Activated naive CD4-positive, alpha-beta T cell treated with anti-CD3 and anti-CD28 coated beads, Interleukin-2, amount 50 U/mL, for 72 hours (primary cell): ENCODE measurements at regions not wholly inside any gene's neighbourhood (a gene's known extent, or its start where the extent isn't known, plus 50 kb on each side); places are given as distances from the start of the nearest gene placed in this dataset.

Experiments
- ATAC-seq, 2 donors: fragments of 150-1000 bp; cut with Tn5 transposase; 2 replicates each; pipeline ENCODE4 v1.10.0; 2021; ENCODE audit warnings: mild to moderate bottlenecking in 2 of 2, moderate library complexity in 2 of 2
- DNase-seq, 2 donors: peaks; one replicate each; pipeline ENCODE4 v3.0.0; 2021 to 2022; ENCODE audit warnings: low spot score in 2 of 2
- H3K27ac Mint-ChIP-seq, 2 donors: one replicate each; pipeline ENCODE4 v1.8.0; 2022; ENCODE audit warnings: mild to moderate bottlenecking in 2 of 2, mixed read lengths in 2 of 2
- H3K36me3 Mint-ChIP-seq, 2 donors: one replicate each; pipeline ENCODE4 v1.8.0; 2022; ENCODE audit warnings: mixed read lengths in 2 of 2
- H3K9me3 Mint-ChIP-seq, 2 donors: one replicate each; pipeline ENCODE4 v1.8.0; 2022; ENCODE audit warnings: mixed read lengths in 2 of 2

DNA sequence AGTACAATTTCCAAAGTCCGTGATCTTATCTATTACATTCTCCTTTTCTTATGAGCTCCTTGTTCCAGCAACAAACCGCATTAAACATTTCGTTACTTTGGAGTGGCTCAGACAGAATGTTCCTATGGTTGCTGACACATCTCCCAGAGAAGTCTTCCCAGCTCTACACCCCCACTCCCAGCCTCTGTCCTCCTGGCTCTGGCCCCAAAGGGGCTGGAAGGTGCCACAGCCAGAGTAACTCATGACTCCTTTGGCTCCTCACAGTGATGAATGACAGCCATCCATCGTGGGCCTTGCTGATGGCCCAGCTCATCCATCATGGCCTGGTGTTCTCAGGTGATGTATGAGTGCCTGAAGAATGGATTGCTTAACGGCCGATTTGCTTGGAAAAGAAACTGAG is 203.0 kb downstream of the DHX35 start:
- Mint-ChIP-seq H3K36me3 (no peaks in the 10 kb centered on the region), H3K9me3 (no peaks in the 10 kb centered on the region), H3K27ac (no peak overlapping the region)
- ATAC-seq (no peak), DNase-seq (no peak)

DNA sequence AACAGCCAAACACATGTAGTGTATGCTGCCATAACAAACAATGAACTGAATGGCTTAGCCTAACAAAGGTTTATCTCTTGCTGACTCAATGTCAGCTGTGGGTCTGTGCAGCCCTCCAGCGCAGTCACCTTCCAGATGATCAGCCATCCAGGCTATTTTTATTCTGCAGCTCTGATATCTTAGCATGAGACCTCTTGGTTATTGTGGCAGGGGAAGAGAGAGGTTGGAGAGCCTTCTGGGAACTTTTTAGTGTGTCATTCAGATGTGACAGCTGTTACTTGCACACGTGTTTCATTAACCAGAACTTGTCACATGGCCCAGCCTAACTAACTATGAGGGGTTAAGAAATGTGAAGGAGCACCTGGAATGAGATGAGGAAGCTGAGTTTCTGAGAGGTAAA is 202.5 kb downstream of the DHX35 start:
- H3K36me3 Mint-ChIP-seq = no peaks in the 10 kb centered on the region
- no peaks in the 10 kb centered on the region for H3K9me3 Mint-ChIP-seq

DNA sequence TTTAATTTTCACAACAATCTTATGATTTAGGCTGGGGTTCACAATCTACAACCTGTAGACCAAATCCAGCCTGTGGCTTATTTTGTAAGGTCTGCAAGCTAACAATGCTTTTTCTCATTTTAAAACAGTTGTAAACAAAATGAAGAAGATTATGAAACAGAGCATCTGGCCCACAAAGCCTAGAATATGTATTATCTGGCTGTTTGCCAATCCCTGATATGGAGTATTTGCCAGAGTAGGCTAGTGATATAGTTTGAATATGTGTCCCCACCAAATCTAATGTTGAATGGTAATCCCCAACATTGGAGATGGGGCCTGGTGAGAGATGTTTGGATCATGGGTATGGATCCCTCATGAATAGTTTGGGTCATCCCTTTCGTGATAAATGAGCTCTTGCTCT is 201.8 kb downstream of the DHX35 start:
- Mint-ChIP-seq H3K36me3 (no peaks in the 10 kb centered on the region), H3K27ac (no peak overlapping the region), H3K9me3 (no peaks in the 10 kb centered on the region)
- DNase-seq (no peak), ATAC-seq (no peak)

More for the DNA sequence above, 202.5 kb downstream of the DHX35 start:
- H3K27ac Mint-ChIP-seq = no peak overlapping the region
- DNase-seq (no peak), ATAC-seq (no peak)

DNA sequence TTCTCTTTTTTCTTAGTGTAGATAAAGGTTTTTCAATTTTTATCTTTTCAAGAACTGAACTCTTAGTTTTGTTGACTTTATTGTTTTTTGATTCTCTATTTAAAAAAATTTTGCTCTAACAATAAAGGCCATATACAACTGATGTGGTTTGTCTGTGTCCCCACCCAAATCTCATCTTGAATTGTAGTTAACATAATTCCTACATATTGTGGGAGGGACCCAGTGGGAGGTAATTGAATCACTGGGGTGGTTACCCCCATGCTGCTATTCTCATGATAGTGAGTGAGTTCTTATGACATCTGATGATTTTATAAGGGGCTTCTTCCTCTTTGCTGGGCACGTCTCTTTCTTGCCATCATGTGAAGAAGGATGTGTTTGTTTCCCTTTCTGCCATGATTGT is 199.8 kb downstream of the DHX35 start:
- no peak for ATAC-seq

DNA sequence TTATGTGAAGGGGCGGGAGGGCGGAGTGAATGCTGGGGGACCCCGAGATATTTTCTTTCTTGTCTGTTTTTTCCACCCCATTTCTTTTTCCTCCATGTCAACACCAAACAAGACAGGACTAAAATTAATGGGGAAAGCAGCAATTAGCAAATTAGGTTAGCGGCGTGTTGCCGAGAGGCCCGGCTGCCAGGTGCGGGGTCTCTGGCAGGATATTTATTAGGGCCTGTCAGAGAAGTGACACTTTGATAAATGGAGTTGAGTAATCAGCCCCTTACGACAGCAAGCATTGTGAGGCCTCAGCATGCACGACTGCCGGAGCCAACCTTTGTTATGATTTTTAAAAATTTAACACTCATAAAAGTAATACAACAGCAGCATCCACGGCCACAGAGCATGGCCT is 193.8 kb downstream of the DHX35 start:
- DNase-seq (no peak), ATAC-seq (no peak)
- no peaks in the 10 kb centered on the region for H3K36me3 Mint-ChIP-seq
- no peaks in the 10 kb centered on the region for H3K9me3 Mint-ChIP-seq
- H3K27ac Mint-ChIP-seq = no peak overlapping the region

More for the DNA sequence above, 199.8 kb downstream of the DHX35 start:
- H3K9me3 Mint-ChIP-seq = no peaks in the 10 kb centered on the region
- no peak overlapping the region for H3K27ac Mint-ChIP-seq
- DNase-seq = no peak
- H3K36me3 Mint-ChIP-seq = no peaks in the 10 kb centered on the region

DNA sequence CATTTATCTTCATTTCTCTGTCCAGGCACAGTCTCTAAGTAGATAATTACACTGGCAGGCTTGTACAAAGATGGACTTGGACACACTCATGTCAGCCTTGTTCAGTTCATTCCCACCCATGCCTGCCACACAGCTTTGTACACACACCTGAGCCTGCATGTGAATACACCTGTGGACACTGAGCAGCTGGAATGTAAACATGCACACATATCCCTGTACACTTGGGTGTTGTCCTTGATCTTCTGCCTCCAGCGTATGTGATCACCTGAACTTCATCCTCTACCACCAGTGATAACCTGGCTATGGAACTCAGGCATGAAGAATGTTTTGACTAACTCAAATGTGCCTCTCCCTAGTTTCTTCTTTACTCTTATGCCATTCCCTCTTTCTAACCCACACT is 190.6 kb downstream of the DHX35 start:
- H3K9me3 Mint-ChIP-seq = no peaks in the 10 kb centered on the region
- ATAC-seq (no peak), DNase-seq (no peak)
- no peaks in the 10 kb centered on the region for H3K36me3 Mint-ChIP-seq
- no peak overlapping the region for H3K27ac Mint-ChIP-seq

DNA sequence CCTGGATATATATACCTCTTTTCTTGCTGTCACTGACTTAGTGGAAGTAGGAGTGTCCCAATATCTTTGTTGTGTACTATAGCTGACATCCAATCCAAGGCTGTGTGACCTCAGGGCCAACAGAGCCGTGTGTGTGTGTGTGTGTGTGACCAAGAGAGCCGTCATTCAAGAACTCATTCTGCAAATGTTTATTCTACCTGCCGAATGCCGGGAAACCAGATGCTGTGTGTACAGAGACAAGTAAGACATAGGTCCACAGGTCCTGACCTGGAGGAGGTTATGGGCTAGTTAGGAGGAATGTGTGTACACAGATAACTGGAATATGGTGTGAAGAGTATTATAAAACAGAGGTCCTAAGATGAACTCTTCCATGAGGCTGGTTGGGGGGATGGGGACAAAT is 190.0 kb downstream of the DHX35 start:
- no peaks in the 10 kb centered on the region for H3K9me3 Mint-ChIP-seq
- no peak overlapping the region for H3K27ac Mint-ChIP-seq
- H3K36me3 Mint-ChIP-seq = no peaks in the 10 kb centered on the region
- no peak for ATAC-seq
- DNase-seq = no peak

DNA sequence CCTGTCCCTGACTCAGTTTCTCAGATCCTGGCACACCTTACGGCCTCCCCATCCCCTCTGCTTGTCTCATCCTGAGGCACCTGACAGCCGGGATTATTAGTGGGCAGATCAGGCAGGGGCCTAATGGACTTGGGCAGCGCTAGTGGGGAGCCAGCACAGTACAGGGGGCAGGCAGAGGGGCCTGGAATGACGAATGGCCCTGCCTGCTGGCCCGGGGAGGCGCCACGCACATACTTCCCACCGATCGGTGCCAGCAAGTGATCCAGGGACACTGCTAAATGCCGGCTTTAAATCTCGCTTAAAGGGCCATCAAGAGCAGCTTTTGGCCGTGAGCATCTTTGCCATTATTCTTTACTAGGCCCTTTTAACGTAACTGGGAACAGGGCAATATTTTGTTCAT is 188.4 kb downstream of the DHX35 start:
- no peak for DNase-seq
- Mint-ChIP-seq H3K27ac (no peak overlapping the region), H3K9me3 (no peaks in the 10 kb centered on the region), H3K36me3 (no peaks in the 10 kb centered on the region)
- ATAC-seq = no peak

DNA sequence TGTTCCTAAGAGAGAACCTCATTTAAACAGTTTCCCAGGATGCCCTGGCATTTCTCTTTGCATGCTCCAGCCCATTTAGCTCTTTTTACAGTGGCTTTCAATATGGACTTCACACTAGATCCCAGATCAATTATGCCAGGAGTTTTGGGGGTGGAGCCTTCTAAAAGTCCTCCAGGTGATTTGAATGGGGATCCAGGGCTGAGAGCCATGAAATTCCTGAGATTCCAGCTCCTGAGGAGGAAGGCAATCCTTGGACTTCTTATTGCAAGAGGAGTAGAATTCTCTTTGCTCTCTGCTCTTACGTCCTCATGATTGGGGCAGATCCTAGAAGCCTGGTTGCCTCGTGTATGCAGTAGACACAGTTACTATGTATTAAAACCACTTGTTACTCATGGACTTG is 184.2 kb downstream of the DHX35 start:
- Mint-ChIP-seq H3K36me3 (no peaks in the 10 kb centered on the region), H3K9me3 (no peaks in the 10 kb centered on the region), H3K27ac (no peak overlapping the region)
- ATAC-seq (no peak), DNase-seq (no peak)

DNA sequence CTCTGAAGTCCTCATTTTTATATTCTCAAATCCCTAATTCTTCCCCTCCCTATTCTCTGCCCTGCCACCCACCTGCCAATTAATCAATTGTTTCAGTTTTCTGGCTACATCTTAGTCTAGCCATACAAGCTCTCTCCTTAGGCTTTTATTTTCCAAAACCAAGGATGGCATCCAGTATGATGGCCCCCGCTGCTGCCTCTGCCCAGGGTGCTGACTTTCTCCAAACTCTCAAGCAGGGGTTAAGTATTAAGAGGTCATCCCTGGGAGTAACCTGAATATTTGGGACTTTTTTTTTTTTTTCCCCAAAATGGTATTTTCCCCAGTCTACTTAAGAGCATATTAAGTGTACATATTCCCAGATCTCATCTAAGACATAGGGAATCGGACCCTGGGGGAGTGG is 183.8 kb downstream of the DHX35 start:
- no peaks in the 10 kb centered on the region for H3K9me3 Mint-ChIP-seq
- no peak overlapping the region for H3K27ac Mint-ChIP-seq
- no peaks in the 10 kb centered on the region for H3K36me3 Mint-ChIP-seq
- no peak for DNase-seq
- ATAC-seq = no peak

DNA sequence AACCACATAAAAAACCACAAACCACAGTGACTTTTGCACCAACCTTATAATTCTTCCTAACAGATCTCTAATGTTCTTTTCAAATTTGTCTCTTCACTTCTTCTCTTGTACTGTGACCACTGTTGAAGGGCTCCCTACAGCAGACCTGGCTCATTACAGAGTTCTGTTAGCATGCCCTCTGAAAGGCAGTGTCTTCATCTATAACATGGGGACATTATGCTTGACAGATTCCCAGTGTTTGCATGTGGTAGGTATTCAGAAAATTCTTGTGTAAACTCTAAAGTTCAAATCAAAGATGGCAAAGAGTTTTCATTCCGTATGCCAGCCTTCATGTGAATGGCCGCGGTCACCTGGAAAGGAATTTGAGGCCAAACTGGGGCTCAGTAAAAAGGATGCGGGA is 182.6 kb downstream of the DHX35 start:
- Mint-ChIP-seq H3K36me3 (no peaks in the 10 kb centered on the region), H3K9me3 (no peaks in the 10 kb centered on the region), H3K27ac (no peak overlapping the region)
- DNase-seq (no peak), ATAC-seq (no peak)

DNA sequence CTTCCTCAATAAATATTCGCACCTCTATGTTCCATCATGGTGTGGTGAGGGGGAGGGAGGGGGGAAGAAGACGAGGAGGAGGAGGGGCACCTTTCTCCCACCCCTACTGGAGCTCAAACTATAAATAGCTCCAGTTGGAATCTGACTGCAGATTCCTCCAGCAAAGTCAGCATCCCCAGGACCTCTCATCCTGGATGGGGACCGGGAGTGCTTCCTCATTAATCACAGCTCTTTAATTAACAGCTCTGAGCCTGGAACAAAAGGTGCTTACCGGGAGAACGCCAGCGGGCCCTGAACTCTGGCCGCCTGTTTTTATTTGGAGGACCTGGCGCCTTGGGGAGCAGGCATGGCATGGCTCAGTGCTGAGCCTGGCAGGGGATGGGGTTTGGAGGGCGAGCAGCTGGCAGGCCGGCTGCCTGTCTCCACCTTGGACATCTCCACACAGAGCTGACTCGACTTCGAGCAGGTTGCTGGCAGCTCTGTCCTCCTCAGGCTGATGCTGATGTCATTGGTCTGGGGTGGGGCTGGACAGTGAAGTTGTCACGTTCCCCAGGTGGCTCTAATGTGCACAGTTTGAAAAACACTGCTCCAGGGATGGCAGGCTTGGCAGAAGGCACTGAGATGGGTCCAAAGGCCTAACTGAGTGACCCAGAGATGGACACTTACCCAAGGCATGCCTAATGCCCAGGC is 180.4 kb downstream of the DHX35 start:
- ATAC-seq (no peak), DNase-seq (no peak)
- H3K9me3 Mint-ChIP-seq = no peaks in the 10 kb centered on the region
- H3K36me3 Mint-ChIP-seq = no peaks in the 10 kb centered on the region
- no peak overlapping the region for H3K27ac Mint-ChIP-seq

DNA sequence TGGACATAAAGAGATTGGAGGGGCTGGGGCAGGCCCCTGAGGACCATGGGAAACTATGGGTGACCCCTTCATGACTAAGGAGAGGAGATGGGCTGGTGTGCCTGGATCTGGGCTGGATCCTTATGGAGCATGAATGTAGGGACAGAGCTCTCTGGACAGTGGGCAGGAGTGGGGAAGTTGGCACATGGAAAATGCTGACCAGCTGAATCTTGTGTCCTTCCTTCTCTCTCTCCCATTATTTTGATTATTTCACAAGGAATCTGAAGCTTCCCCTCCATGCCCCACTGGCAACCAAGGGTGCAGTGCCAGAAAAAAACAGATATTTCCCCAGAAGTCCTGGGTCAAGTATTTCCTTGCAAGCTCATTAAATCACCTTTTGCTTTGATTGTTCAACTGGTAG is 175.2 kb downstream of the DHX35 start:
- no peak for DNase-seq
- Mint-ChIP-seq H3K36me3 (no peaks in the 10 kb centered on the region), H3K27ac (no peak overlapping the region), H3K9me3 (no peaks in the 10 kb centered on the region)
- ATAC-seq = no peak

DNA sequence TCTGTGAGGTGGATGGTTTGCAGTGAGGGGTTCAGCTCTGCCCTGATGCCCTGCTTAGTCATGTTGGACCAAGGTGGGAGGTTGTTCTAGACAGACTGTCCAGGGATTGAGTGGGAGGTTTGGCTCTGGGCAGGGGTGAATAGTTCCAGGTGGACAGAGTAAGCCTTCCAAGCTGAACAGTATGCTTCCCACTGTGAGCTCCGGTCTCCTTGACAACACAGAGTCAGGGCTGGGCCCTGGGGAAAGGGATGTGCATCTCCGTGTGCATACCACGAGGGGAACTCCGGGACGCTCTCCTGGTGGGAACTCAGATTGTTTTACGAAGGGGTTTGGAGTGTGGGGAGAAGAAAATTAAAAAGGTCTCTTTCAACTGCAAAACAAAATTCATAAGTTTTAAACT is 174.7 kb downstream of the DHX35 start:
- no peak for ATAC-seq
- DNase-seq = no peak
- Mint-ChIP-seq H3K27ac (no peak overlapping the region), H3K9me3 (no peaks in the 10 kb centered on the region), H3K36me3 (no peaks in the 10 kb centered on the region)

DNA sequence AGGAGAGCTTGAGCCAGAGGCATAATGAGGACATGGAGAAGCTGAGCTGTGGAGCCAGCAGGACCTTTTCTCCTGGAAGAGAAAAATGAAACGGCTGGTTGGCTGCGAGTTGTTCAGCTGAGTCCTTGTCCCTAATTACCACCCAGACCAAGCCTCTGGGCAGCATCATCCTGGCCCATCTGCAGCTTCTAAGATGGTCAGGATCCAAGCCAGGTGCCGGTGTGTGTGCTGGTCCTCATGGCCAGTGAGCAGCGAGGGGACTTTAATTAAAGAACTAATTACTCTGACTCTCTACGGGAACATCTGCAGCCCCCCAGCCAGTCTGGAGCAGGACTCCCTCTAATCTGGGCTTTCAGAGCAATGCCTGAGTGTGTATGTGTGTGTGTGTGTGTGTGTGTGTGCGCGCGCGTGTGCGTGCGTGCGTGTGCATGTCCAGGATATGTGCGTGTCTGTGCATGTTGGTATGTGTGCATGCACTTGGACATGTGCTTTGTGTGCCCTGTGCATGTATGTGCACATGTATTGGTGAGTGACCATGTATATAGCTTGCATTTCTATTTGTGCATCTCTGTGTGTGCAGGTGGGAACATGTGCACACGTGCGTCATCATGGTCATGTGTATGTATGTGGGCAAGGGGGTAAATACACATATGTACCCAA is 173.9 kb downstream of the DHX35 start:
- Mint-ChIP-seq H3K36me3 (no peaks in the 10 kb centered on the region), H3K9me3 (no peaks in the 10 kb centered on the region), H3K27ac (no peak overlapping the region)
- no peak for DNase-seq
- ATAC-seq = no peak

DNA sequence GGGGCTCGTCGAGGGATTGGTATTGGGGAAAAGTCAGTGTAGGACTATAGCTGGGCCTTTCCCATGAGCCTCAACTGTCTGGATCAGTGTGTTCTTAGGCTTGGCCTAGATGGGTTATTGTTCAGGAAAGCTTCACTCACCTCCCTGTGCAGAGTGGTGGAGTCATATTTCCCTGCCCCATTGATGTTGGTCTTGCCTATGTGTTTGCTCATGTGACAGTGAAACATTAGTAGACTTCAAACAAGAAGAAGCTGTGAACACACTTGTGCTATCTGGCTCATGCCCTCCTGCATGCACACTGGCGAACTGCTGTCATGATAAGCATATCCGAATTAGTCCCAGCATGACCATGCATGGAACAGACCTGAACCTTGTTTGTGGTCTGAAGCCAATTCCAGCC is 171.1 kb downstream of the DHX35 start:
- H3K9me3 Mint-ChIP-seq = no peaks in the 10 kb centered on the region
- DNase-seq = no peak
- no peak overlapping the region for H3K27ac Mint-ChIP-seq
- ATAC-seq = no peak
- no peaks in the 10 kb centered on the region for H3K36me3 Mint-ChIP-seq

DNA sequence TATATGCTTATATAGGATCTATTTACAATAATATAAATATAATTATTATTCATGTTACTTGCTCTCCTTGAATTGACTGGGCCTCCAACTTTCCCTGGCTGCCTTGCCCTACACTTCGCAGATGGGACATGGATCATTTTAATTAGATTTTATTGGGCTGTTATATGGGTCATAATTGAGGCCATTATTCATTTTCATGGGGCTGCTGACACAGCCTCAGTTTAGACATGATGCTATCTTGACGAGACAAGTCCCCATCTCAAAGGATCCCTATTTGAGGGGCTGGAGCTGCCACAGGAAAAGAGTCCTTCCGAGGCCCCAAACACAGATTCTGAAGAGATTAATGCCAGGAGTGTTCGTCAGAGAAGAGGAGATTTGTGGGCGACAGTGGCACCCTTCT is 170.4 kb downstream of the DHX35 start:
- Mint-ChIP-seq H3K9me3 (no peaks in the 10 kb centered on the region), H3K27ac (no peak overlapping the region), H3K36me3 (no peaks in the 10 kb centered on the region)
- DNase-seq (no peak), ATAC-seq (no peak)

DNA sequence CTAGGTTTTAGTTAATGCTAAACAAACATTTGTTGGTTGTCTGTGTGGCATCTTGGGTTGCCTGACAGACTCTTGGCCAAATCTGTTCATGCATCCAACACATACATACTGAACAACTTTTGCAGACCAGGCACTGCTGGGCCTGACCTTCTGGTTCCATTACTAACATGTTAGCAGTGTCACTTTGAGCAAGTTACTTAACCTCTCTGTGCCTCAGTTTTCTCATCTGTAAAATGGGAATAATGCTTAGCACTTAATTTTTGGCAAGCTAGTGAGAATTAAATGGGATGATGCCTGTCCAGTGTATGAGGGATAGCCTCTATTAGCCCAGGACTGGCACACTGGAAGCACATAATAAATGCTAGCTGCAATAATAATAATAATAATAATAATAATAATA is 169.9 kb downstream of the DHX35 start:
- Mint-ChIP-seq H3K9me3 (no peaks in the 10 kb centered on the region), H3K27ac (no peak overlapping the region), H3K36me3 (no peaks in the 10 kb centered on the region)
- no peak for ATAC-seq
- DNase-seq = no peak
